PC-9 (cell line): ENCODE measurements at regions not wholly inside any gene's neighbourhood (a gene's known extent, or its start where the extent isn't known, plus 50 kb on each side); places are given as distances from the start of the nearest gene placed in this dataset.

ENCODE experiments used
- BruUV-seq: library from RNA; stranded (reverse); fragments of 400-500 nt; replicated peaks from 2 replicates; lab custom pipeline; 2021; lab: Mats Ljungman, UMichigan
- CTCF ChIA-PET: fragments of 300-600 bp; sonication (Branson Sonifier 250); formaldehyde crosslinking; loops from one replicate; lab custom pipeline; 2022; ENCODE audit warnings: antibody characterized with exemption; lab: Charles Lee
- POLR2A ChIA-PET: fragments of 300-600 bp; sonication (Branson Sonifier 250); formaldehyde crosslinking; loops from one replicate; lab custom pipeline; 2022; ENCODE audit warnings: antibody characterized with exemption; ENCODE audit not compliant: unreplicated experiment; lab: Charles Lee
- DNase-seq, 2 experiments: peaks; one replicate each; pipeline versions ENCODE4 v3.0.0 to v3.0.0-alpha.2; 2015 to 2022; ENCODE audit warnings: mixed read lengths in 1 of 2
- H2AFZ ChIP-seq: fragments of 200-600 bp; sonication (generic); 2 replicates; pipeline ENCODE4 v1.8.1; 2017; ENCODE audit warnings: antibody characterized with exemption
- H3F3A ChIP-seq: fragments of 200-600 bp; sonication (generic); 2 replicates; pipeline ENCODE4 v1.8.1; 2017; ENCODE audit warnings: antibody characterized with exemption, mild to moderate bottlenecking, low read depth; ENCODE audit not compliant: insufficient read depth
- H3K27ac ChIP-seq: fragments of 200-600 bp; sonication (generic); 2 replicates; pipeline ENCODE4 v1.6.1; 2016; ENCODE audit warnings: mixed run types
- H3K27me3 ChIP-seq: fragments of 200-600 bp; sonication (generic); 2 replicates; pipeline ENCODE4 v1.6.1; 2016; ENCODE audit warnings: low read depth, mixed run types; ENCODE audit not compliant: insufficient read depth
- H3K36me3 ChIP-seq: fragments of 200-600 bp; sonication (generic); 2 replicates; pipeline ENCODE4 v1.6.1; 2016; ENCODE audit warnings: low read depth, mixed run types
- H3K4me1 ChIP-seq: fragments of 200-600 bp; sonication (generic); replicated peaks from 2 replicates; pipeline ENCODE4 v1.6.1; 2016; ENCODE audit warnings: mixed run types; ENCODE audit not compliant: insufficient read depth
- H3K4me2 ChIP-seq: fragments of 200-600 bp; sonication (generic); 2 replicates; pipeline ENCODE4 v1.6.1; 2017; ENCODE audit warnings: mixed run types
- H3K4me3 ChIP-seq: fragments of 200-600 bp; sonication (generic); 2 replicates; pipeline ENCODE4 v1.6.1; 2016; ENCODE audit warnings: mixed run types
- H3K79me2 ChIP-seq: fragments of 200-600 bp; sonication (generic); 2 replicates; pipeline ENCODE4 v1.6.1; 2017; ENCODE audit warnings: low read depth, mixed run types
- H3K9me2 ChIP-seq: fragments of 200-600 bp; sonication (generic); 2 replicates; pipeline ENCODE4 v1.8.1; 2017; ENCODE audit warnings: mild to moderate bottlenecking; ENCODE audit not compliant: insufficient read depth
- H3K9me3 ChIP-seq: fragments of 200-600 bp; sonication (generic); 2 replicates; pipeline ENCODE4 v1.8.1; 2016; ENCODE audit warnings: low read depth; ENCODE audit not compliant: insufficient read depth
- H4K20me1 ChIP-seq: fragments of 200-600 bp; sonication (generic); 2 replicates; pipeline ENCODE4 v1.8.1; 2017; ENCODE audit not compliant: insufficient read depth
- EZH2 ChIP-seq: fragments of 200-600 bp; sonication (generic); IDR thresholded peaks from 2 replicates; pipeline ENCODE4 v1.8.0; 2017; ENCODE audit warnings: antibody characterized with exemption, low read depth
- intact Hi-C: fragments of 100-400 bp; cut with micrococcal nuclease; formaldehyde crosslinking; loops from one replicate; pipeline ENCODE4 v1.10.0; 2022; ENCODE audit not compliant: unreplicated experiment
- TF ChIP-seq, protein P1 (sequence below): fragments of 200-600 bp; sonication (generic); conservative IDR thresholded peaks from 2 replicates; pipeline ENCODE4 v1.6.1; 2017; ENCODE audit warnings: mixed run types, antibody characterized with exemption, mild to moderate bottlenecking, moderate library complexity

- ChIA-PET POLR2A (interaction anchor here (0.6 kb wide), 1 partner anchor 360 kb away, joined by 5 read pairs; no protein-coding TSS in a partner anchor), CTCF (no interaction called here)
- H3K9me2 ChIP-seq = no peaks in the 10 kb centered on the region
- intact Hi-C loops = no loop called here
- no peak overlapping the region for H3K27ac ChIP-seq
- H3K36me3 ChIP-seq = no peaks in the 10 kb centered on the region
- TF ChIP-seq EZH2 = no peak
- TF ChIP-seq, protein P1, sequence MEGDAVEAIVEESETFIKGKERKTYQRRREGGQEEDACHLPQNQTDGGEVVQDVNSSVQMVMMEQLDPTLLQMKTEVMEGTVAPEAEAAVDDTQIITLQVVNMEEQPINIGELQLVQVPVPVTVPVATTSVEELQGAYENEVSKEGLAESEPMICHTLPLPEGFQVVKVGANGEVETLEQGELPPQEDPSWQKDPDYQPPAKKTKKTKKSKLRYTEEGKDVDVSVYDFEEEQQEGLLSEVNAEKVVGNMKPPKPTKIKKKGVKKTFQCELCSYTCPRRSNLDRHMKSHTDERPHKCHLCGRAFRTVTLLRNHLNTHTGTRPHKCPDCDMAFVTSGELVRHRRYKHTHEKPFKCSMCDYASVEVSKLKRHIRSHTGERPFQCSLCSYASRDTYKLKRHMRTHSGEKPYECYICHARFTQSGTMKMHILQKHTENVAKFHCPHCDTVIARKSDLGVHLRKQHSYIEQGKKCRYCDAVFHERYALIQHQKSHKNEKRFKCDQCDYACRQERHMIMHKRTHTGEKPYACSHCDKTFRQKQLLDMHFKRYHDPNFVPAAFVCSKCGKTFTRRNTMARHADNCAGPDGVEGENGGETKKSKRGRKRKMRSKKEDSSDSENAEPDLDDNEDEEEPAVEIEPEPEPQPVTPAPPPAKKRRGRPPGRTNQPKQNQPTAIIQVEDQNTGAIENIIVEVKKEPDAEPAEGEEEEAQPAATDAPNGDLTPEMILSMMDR = no peak
- H4K20me1 ChIP-seq = no peaks in the 10 kb centered on the region
- H3K4me3 ChIP-seq = no peak overlapping the region
- no peaks in the 10 kb centered on the region for H3K27me3 ChIP-seq
- no peaks in the 10 kb centered on the region for H3K9me3 ChIP-seq
- DNase-seq = no peak
- H3K4me1 ChIP-seq = 0 out of 2 replicates have a peak, but pooled peaks cover 4% of the 10 kb centered on the region
- no TSS peak for BruUV-seq
- no peak overlapping the region for H2AFZ ChIP-seq
- no peaks in the 10 kb centered on the region for H3F3A ChIP-seq
- no peak overlapping the region for H3K4me2 ChIP-seq
- no peaks in the 10 kb centered on the region for H3K79me2 ChIP-seq
Observed at GRCh38 chr9:90975781-90976538, 174.3 kb downstream of the SYK start.

DNA sequence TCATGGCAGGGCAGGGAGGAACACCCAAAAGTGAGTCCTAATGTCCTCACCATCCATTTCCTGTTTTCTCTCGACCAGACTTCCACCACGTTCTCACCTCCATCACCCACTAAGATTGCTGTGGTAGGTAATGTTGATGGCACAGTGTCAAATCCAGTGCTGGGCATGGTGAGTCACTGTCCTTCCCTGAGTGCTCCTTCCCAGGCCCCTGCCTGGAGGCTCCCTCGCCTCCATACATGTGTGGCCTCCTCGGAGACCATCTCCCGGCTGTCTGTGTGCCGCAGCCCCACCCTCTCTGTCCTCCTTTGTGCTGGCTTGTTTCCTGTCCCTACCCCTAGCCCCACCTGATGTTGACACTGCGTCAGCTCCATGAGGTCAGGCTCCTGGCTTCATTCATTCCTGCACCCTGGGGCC is 177.5 kb downstream of the SYK start:
- CTCF ChIA-PET = no interaction called here
- no peaks in the 10 kb centered on the region for H3K79me2 ChIP-seq
- no peaks in the 10 kb centered on the region for H3K9me3 ChIP-seq
- H3K27me3 ChIP-seq = no peaks in the 10 kb centered on the region
- intact Hi-C loops = no loop called here
- H3K27ac ChIP-seq = no peak overlapping the region
- no peak overlapping the region for H3K4me2 ChIP-seq
- POLR2A ChIA-PET = no interaction called here
- H3K9me2 ChIP-seq = no peaks in the 10 kb centered on the region
- H3F3A ChIP-seq = no peaks in the 10 kb centered on the region
- H3K4me3 ChIP-seq = no peak overlapping the region
- H3K4me1 ChIP-seq = no peaks in the 10 kb centered on the region
- no peaks in the 10 kb centered on the region for H3K36me3 ChIP-seq
- H2AFZ ChIP-seq = no peak overlapping the region
- BruUV-seq = no TSS peak
- TF ChIP-seq, protein P1 = no peak
- no peak for TF ChIP-seq EZH2
- DNase-seq = peak in 1 of 2 experiments; percentile 34
- H4K20me1 ChIP-seq = no peaks in the 10 kb centered on the region

DNA sequence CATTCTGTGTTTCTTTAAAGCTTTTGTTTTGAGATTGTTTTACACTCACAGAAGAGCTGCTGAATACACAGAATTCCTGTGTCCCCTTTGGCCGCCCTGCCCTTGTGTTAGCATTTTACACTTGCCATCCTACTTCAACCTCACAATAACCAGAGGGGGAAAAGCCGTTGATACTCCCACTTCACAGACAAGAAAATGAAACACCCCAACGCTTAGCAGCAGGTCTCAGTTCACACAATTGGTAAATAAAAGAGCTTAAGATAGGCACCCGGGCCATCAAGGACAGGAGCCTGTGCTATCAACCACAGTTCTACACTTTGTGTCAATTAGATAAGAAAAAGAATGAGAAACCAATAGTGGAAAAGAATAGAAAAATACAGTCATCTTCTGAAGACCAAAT is 178.0 kb downstream of the SYK start:
- Histone ChIP-seq H3K27me3 (no peaks in the 10 kb centered on the region), H3K79me2 (no peaks in the 10 kb centered on the region), H3K36me3 (no peaks in the 10 kb centered on the region), H3K4me2 (no peak overlapping the region), H3K9me2 (no peaks in the 10 kb centered on the region), H2AFZ (no peak overlapping the region), H3K4me1 (no peaks in the 10 kb centered on the region), H3K9me3 (no peaks in the 10 kb centered on the region), H3K4me3 (no peak overlapping the region), H3F3A (no peaks in the 10 kb centered on the region), H3K27ac (no peak overlapping the region), H4K20me1 (no peaks in the 10 kb centered on the region)
- TF ChIP-seq, protein P1 = no peak
- no peak for TF ChIP-seq EZH2
- no TSS peak for BruUV-seq
- ChIA-PET CTCF (interaction anchor here (0.6 kb wide), 1 partner anchor 16 kb away, joined by 3 read pairs; no protein-coding TSS in a partner anchor), POLR2A (no interaction called here)
- no peak for DNase-seq
- intact Hi-C loops = no loop called here
